H1 (cell line): ENCODE measurements at regions not wholly inside any gene's neighbourhood (a gene's known extent, or its start where the extent isn't known, plus 50 kb on each side); places are given as distances from the start of the nearest gene placed in this dataset.

Experiments
- CTCF ChIA-PET: fragments of 300-600 bp; sonication (Branson Sonifier 250); formaldehyde crosslinking; loops from one replicate; lab custom pipeline; 2021; ENCODE audit not compliant: partially characterized antibody; lab: Charles Lee
- POLR2A ChIA-PET: fragments of 300-600 bp; sonication (Branson Sonifier 250); formaldehyde crosslinking; loops from one replicate; lab custom pipeline; 2021; ENCODE audit warnings: inconsistent platforms; ENCODE audit not compliant: partially characterized antibody; lab: Charles Lee
- DNase-seq, 2 experiments: peaks; one replicate each; pipeline versions ENCODE4 v3.0.0 to v3.0.0-alpha.2; 2010 to 2022; ENCODE audit warnings: low spot score in 2 of 2, low read depth in 1 of 2, mixed read lengths in 1 of 2
- FAIRE-seq: peaks from 2 replicates; lab custom pipeline; 2011; peaks lifted over from hg19 to GRCh38; lab: Jason Lieb, UNC
- H2AFZ ChIP-seq: 2 replicates; pipeline ENCODE4 v1.8.1; 2012; ENCODE audit warnings: low read length, inconsistent platforms
- H2AK5ac ChIP-seq: 2 replicates; pipeline ENCODE4 v1.6.1; 2013; ENCODE audit warnings: low read depth, low read length
- H2BK120ac ChIP-seq: replicated peaks from 2 replicates; pipeline ENCODE3; 2013; ENCODE audit warnings: low read depth, low read length, inconsistent platforms
- H2BK12ac ChIP-seq: 2 replicates; pipeline ENCODE4 v1.6.1; 2013; ENCODE audit warnings: low read depth, low read length
- H2BK15ac ChIP-seq: 2 replicates; pipeline ENCODE4 v1.6.1; 2013; ENCODE audit warnings: low read length
- H2BK20ac ChIP-seq: 2 replicates; pipeline ENCODE4 v1.6.1; 2013; ENCODE audit warnings: low read length
- H2BK5ac ChIP-seq: 2 replicates; pipeline ENCODE4 v1.6.1; 2013; ENCODE audit warnings: low read depth, low read length
- H3K14ac ChIP-seq: 2 replicates; pipeline ENCODE4 v1.6.1; 2013; ENCODE audit warnings: inconsistent platforms; ENCODE audit not compliant: insufficient read length
- H3K18ac ChIP-seq: 2 replicates; pipeline ENCODE4 v1.6.1; 2013; ENCODE audit warnings: low read length; ENCODE audit errors: extremely low read depth
- H3K23ac ChIP-seq: 2 replicates; pipeline ENCODE4 v1.6.1; 2013; ENCODE audit warnings: inconsistent platforms; ENCODE audit not compliant: insufficient read length
- H3K23me2 ChIP-seq: 2 replicates; pipeline ENCODE4 v1.6.1; 2013; ENCODE audit warnings: low read depth, low read length
- H3K27ac ChIP-seq: 2 replicates; pipeline ENCODE4 v1.6.1; 2011; ENCODE audit warnings: low read depth, low read length, inconsistent platforms
- H3K27me3 ChIP-seq, 4 experiments: replicated peaks in 1 of 4; 1 replicate in 1 of 4; 2 replicates in 3 of 4; pipeline versions ENCODE4 v1.6.1 to v1.8.1; 2011 to 2013; ENCODE audit warnings: low read length in 3 of 4, mild to moderate bottlenecking in 3 of 4, inconsistent platforms in 2 of 4, mixed read lengths in 2 of 4, moderate library complexity in 1 of 4; ENCODE audit not compliant: control insufficient read depth in 3 of 4, insufficient read depth in 3 of 4; ENCODE audit errors: extremely low read depth in 1 of 4
- H3K36me3 ChIP-seq, 4 experiments: 2 replicates each; pipeline versions ENCODE4 v1.6.1 to v1.8.1; 2011 to 2013; ENCODE audit warnings: mild to moderate bottlenecking in 4 of 4, low read length in 3 of 4, moderate library complexity in 2 of 4, control low read depth in 1 of 4, inconsistent platforms in 1 of 4; ENCODE audit not compliant: insufficient read depth in 4 of 4, control insufficient read depth in 2 of 4
- H3K4ac ChIP-seq: replicated peaks from 2 replicates; pipeline ENCODE3; 2013; ENCODE audit warnings: low read length, low read depth, mixed read lengths, inconsistent platforms; ENCODE audit not compliant: insufficient read length
- H3K4me1 ChIP-seq, 4 experiments: replicated peaks in 1 of 4; 1 replicate in 1 of 4; 2 replicates in 3 of 4; pipeline versions ENCODE4 v1.6.1 to v1.8.1; 2011 to 2013; ENCODE audit warnings: low read length in 3 of 4, inconsistent platforms in 2 of 4, mixed read lengths in 1 of 4; ENCODE audit not compliant: insufficient read depth in 4 of 4, control insufficient read depth in 3 of 4
- H3K4me2 ChIP-seq, 2 experiments: 2 replicates each; pipeline versions ENCODE4 v1.6.1 to v1.8.1; 2011 to 2013; ENCODE audit warnings: low read depth in 2 of 2, low read length in 2 of 2, control low read depth in 1 of 2, inconsistent platforms in 1 of 2, mild to moderate bottlenecking in 1 of 2; ENCODE audit not compliant: insufficient read depth in 1 of 2
- H3K4me3 ChIP-seq, 4 experiments: fragments of 200-600, 300-600 bp in 1 of 4; sonication (generic), shearing (Covaris generic), sonication (Bioruptor Twin) in 1 of 4; 2 replicates each; pipeline versions ENCODE4 v1.5.1 to v1.8.1; 2011 to 2016; ENCODE audit warnings: low read length in 4 of 4, low read depth in 3 of 4, control low read depth in 2 of 4, inconsistent platforms in 2 of 4, mild to moderate bottlenecking in 2 of 4, mixed read lengths in 1 of 4, moderate library complexity in 1 of 4; ENCODE audit not compliant: insufficient read depth in 2 of 4; ENCODE audit errors: extremely low read depth in 1 of 4
- H3K56ac ChIP-seq: replicated peaks from 2 replicates; pipeline ENCODE3; 2013; ENCODE audit warnings: low read depth, mild to moderate bottlenecking, mixed read lengths, low read length, inconsistent platforms; ENCODE audit not compliant: insufficient read length
- H3K79me1 ChIP-seq: 2 replicates; pipeline ENCODE4 v1.6.1; 2013; ENCODE audit warnings: low read depth, low read length, control low read depth
- H3K79me2 ChIP-seq, 2 experiments: 2 replicates each; pipeline versions ENCODE4 v1.6.1 to v1.8.1; 2012 to 2013; ENCODE audit warnings: low read length in 2 of 2, mild to moderate bottlenecking in 2 of 2, inconsistent platforms in 1 of 2; ENCODE audit not compliant: insufficient read depth in 2 of 2, control insufficient read depth in 1 of 2
- H3K9ac ChIP-seq, 4 experiments: replicated peaks in 1 of 4; 1 replicate in 1 of 4; 2 replicates in 3 of 4; pipeline versions ENCODE4 v1.6.1 to v1.8.1; 2011 to 2013; ENCODE audit warnings: low read depth in 3 of 4, low read length in 3 of 4, control low read depth in 2 of 4, mild to moderate bottlenecking in 2 of 4, moderate library complexity in 2 of 4, inconsistent platforms in 1 of 4; ENCODE audit errors: extremely low read depth in 1 of 4
- H3K9me3 ChIP-seq, 2 experiments: 2 replicates each; pipeline versions ENCODE4 v1.6.1 to v1.8.1; 2012 to 2013; ENCODE audit warnings: mild to moderate bottlenecking in 2 of 2, moderate library complexity in 2 of 2, control low read depth in 1 of 2, inconsistent platforms in 1 of 2, low read depth in 1 of 2, low read length in 1 of 2, mixed read lengths in 1 of 2; ENCODE audit not compliant: insufficient read depth in 2 of 2
- H4K20me1 ChIP-seq, 2 experiments: replicated peaks in 1 of 2; 2 replicates each; pipeline versions ENCODE3 to v1.8.1; 2011 to 2013; ENCODE audit warnings: inconsistent platforms in 2 of 2, low read length in 2 of 2, mild to moderate bottlenecking in 1 of 2; ENCODE audit not compliant: insufficient read depth in 2 of 2, control insufficient read depth in 1 of 2
- H4K5ac ChIP-seq: 2 replicates; pipeline ENCODE4 v1.6.1; 2013; ENCODE audit warnings: low read length, low read depth, mixed read lengths, inconsistent platforms; ENCODE audit not compliant: insufficient read length
- H4K8ac ChIP-seq: 2 replicates; pipeline ENCODE4 v1.8.0; 2013; ENCODE audit warnings: mild to moderate bottlenecking, moderate library complexity, low read length, inconsistent platforms; ENCODE audit not compliant: insufficient read depth; ENCODE audit errors: extremely low read depth
- H4K91ac ChIP-seq: replicated peaks from 2 replicates; pipeline ENCODE3; 2013; ENCODE audit warnings: low read length, mixed read lengths, inconsistent platforms; ENCODE audit not compliant: insufficient read length
- CBX5 ChIP-seq: fragments of 300-800, 300-1000 bp; sonication (generic); IDR thresholded peaks from 2 replicates; pipeline ENCODE4 v1.7.1; 2016; ENCODE audit warnings: antibody characterized with exemption, low read length, low read depth
- HDAC2 ChIP-seq, 2 experiments: fragments of 300-600 bp in 1 of 2; sonication (generic) in 1 of 2; IDR thresholded peaks; 2 replicates each; pipeline ENCODE4 v1.6.1; 2011 to 2012; ENCODE audit warnings: low read depth in 2 of 2, low read length in 2 of 2, mild to moderate bottlenecking in 2 of 2, moderate library complexity in 2 of 2, borderline replicate concordance in 1 of 2, inconsistent platforms in 1 of 2
- HDAC6 ChIP-seq: IDR thresholded peaks from one replicate; pipeline ENCODE4 v1.7.1; 2012; ENCODE audit warnings: low read depth, mild to moderate bottlenecking, inconsistent platforms, low read length, moderate library complexity
- JUN ChIP-seq: IDR thresholded peaks from 2 replicates; pipeline ENCODE4 v1.6.1; 2011; ENCODE audit warnings: low read depth, mild to moderate bottlenecking, improper control_type of control experiment, low read length
- MAFK ChIP-seq: IDR thresholded peaks from 2 replicates; pipeline ENCODE4 v1.6.1; 2012; ENCODE audit warnings: low read depth, mild to moderate bottlenecking, improper control_type of control experiment, low read length
- PHF8 ChIP-seq: fragments of 200-600 bp; sonication (generic); conservative IDR thresholded peaks from 2 replicates; pipeline ENCODE4 v1.7.1; 2012; ENCODE audit warnings: low read depth, mild to moderate bottlenecking, inconsistent platforms, low read length, moderate library complexity
- RFX5 ChIP-seq: IDR thresholded peaks from 2 replicates; pipeline ENCODE4 v1.6.1; 2011; ENCODE audit warnings: low read depth, low read length, improper control_type of control experiment, borderline replicate concordance
- RNF2 ChIP-seq: fragments of 200-900, 300-1000 bp; sonication (generic); IDR thresholded peaks from 2 replicates; pipeline ENCODE4 v1.7.1; 2016; ENCODE audit warnings: borderline replicate concordance, low read depth, mild to moderate bottlenecking, antibody characterized with exemption, low read length; ENCODE audit not compliant: poor library complexity, severe bottlenecking; ENCODE audit errors: missing control alignments
- SIX5 ChIP-seq: IDR thresholded peaks from 2 replicates; pipeline ENCODE4 v1.6.1; 2011; ENCODE audit warnings: mild to moderate bottlenecking, low read depth, low read length
- SP1 ChIP-seq: IDR thresholded peaks from 2 replicates; pipeline ENCODE4 v1.6.1; 2011; ENCODE audit warnings: low read depth, low read length
- ZNF274 ChIP-seq: IDR thresholded peaks from 2 replicates; pipeline ENCODE4 v1.7.0; 2012; ENCODE audit warnings: low read length, borderline replicate concordance; ENCODE audit errors: extremely low read depth
- WGBS, 2 experiments: shearing (Covaris generic) in 1 of 2; methylation state at CpG; one replicate each; pipeline versions ENCODE4 v1.1.6 to v1.1.7; 2013 to 2015; ENCODE audit warnings: low lambda C conversion rate in 2 of 2, mixed read lengths in 2 of 2, inconsistent platforms in 1 of 2, low coverage in 1 of 2, missing lambda C conversion rate in 1 of 2; ENCODE audit not compliant: insufficient replicate concordance in 2 of 2, insufficient coverage in 1 of 2, insufficient read length in 1 of 2; ENCODE audit errors: extremely low coverage in 1 of 2, missing lambda C conversion rate in 1 of 2; 5-methylcytosine and 5-hydroxymethylcytosine counted together
- TF ChIP-seq, protein P1 (sequence below): IDR thresholded peaks from 2 replicates; pipeline ENCODE4 v1.6.1; 2011; ENCODE audit warnings: low read depth, mild to moderate bottlenecking, low read length; ENCODE audit not compliant: insufficient read depth

DNA sequence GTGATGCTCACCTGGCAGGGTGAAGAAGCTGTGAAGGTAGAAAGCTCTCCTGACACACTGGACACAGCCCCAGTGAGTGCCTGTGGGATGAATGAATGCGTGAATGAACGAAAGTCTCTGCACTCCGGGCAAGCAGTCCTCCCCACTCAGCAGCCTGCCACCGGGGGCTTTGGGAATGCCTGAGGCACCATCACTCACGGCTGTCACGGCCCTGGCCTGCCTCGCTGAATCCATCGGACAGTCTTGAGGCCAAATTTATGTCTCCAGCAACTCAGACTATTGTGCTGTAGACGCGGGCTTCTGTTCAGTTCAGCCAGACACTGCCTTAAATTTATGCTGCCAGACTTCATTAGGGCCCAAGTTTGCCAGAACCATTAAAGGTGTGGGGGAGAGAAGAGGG, 62.9 kb upstream of the TEX51 start:
- H3K36me3 ChIP-seq = no peaks in the 10 kb centered on the region
- TF ChIP-seq HDAC2 (IDR thresholded peaks at IDR 0.05; ENCODE audit: borderline replicate concordance in 1 of 2, low read depth in 2 of 2, low read length in 2 of 2) (no peak), CBX5 (no peak), MAFK (no peak), SIX5 (no peak), PHF8 (no peak), HDAC6 (no peak), RNF2 (no peak), RFX5 (no peak), JUN (no peak), ZNF274 (no peak), SP1 (no peak)
- TF ChIP-seq, protein P1, sequence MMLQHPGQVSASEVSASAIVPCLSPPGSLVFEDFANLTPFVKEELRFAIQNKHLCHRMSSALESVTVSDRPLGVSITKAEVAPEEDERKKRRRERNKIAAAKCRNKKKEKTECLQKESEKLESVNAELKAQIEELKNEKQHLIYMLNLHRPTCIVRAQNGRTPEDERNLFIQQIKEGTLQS = no peak

More for the DNA sequence above, 62.9 kb upstream of the TEX51 start:
- Histone ChIP-seq H3K56ac (no peak overlapping the region), H3K23me2 (peaks cover 9% of the 10 kb centered on the region; the same call in 1 of the 2 replicates), H3K4me1 (peaks cover 0 to 5% (median 1%) of the 10 kb centered on the region in 4 experiments; a peak in 2 of 7 replicates), H4K5ac (no peak overlapping the region), H4K20me1 (peaks cover 0 to 3% of the 10 kb centered on the region in 2 experiments), H4K8ac (peak overlapping the region; percentile 21; the same call in 1 of the 2 replicates), H3K9me3 (no peaks in the 10 kb centered on the region), H2AK5ac (no peak overlapping the region), H2BK15ac (no peak overlapping the region), H4K91ac (no peak overlapping the region), H3K27ac (no peak overlapping the region), H2BK120ac (no peak overlapping the region), H3K4me3 (no peak overlapping the region), H2BK12ac (no peak overlapping the region), H2AFZ (no peak overlapping the region), H3K14ac (no peak overlapping the region), H3K9ac (no peak overlapping the region), H3K4me2 (no peak overlapping the region), H2BK20ac (no peak overlapping the region), H3K79me1 (no peaks in the 10 kb centered on the region), H3K79me2 (no peaks in the 10 kb centered on the region), H2BK5ac (no peak overlapping the region), H3K23ac (no peak overlapping the region), H3K27me3 (no peaks in the 10 kb centered on the region), H3K4ac (no peak overlapping the region), H3K18ac (no peak overlapping the region)
- no peak for DNase-seq
- WGBS, 2 experiments = 83% methylated on average over 10 of the region's 10 CpGs; no CpG with 5 or more reads in 1 of the 2 experiments
- POLR2A ChIA-PET = no interaction called here
- CTCF ChIA-PET = interaction anchor here (0.8 to 1.6 kb wide), 2 partner anchors 59 to 202 kb away, joined by 3 to 4 read pairs; no protein-coding TSS in a partner anchor
- no peak for FAIRE-seq
